Neural crest cell (in vitro differentiated cells): ENCODE measurements at regions not wholly inside any gene's neighbourhood (a gene's known extent, or its start where the extent isn't known, plus 50 kb on each side); places are given as distances from the start of the nearest gene placed in this dataset.

Experiments
- DNase-seq: peaks from one replicate; pipeline ENCODE4 v3.0.0; 2021; ENCODE audit warnings: low read depth, mixed read lengths, low spot score
- H3K27ac Mint-ChIP-seq: one replicate; pipeline ENCODE4 v1.8.0; 2021; ENCODE audit warnings: mild to moderate bottlenecking, mixed read lengths; ENCODE audit not compliant: unreplicated experiment
- H3K27me3 Mint-ChIP-seq: 2 replicates; pipeline ENCODE4 v1.8.0; 2021; ENCODE audit warnings: low read depth, mild to moderate bottlenecking, mixed read lengths
- H3K36me3 Mint-ChIP-seq: 2 replicates; pipeline ENCODE4 v1.8.0; 2021; ENCODE audit warnings: low read depth, mild to moderate bottlenecking, mixed read lengths
- H3K4me1 Mint-ChIP-seq: 2 replicates; pipeline ENCODE4 v1.8.0; 2021; ENCODE audit warnings: mixed read lengths
- H3K4me3 Mint-ChIP-seq: one replicate; pipeline ENCODE4 v1.8.0; 2021; ENCODE audit warnings: mild to moderate bottlenecking, mixed read lengths
- H3K9me3 Mint-ChIP-seq: 2 replicates; pipeline ENCODE4 v1.8.0; 2021; ENCODE audit warnings: mixed read lengths
- CTCF ChIP-seq: fragments of 200-600 bp; sonication (generic); conservative IDR thresholded peaks from 2 replicates; pipeline ENCODE4 v1.5.0; 2021; ENCODE audit warnings: antibody characterized with exemption, mild to moderate bottlenecking

- H3K36me3 Mint-ChIP-seq = no peaks in the 10 kb centered on the region
Measured at GRCh38 chr6:21529431-21529830, 64.1 kb upstream of the SOX4 start.

GRCh38 chr6:21531393-21531792 is 62.2 kb upstream of the SOX4 start:
- no peak overlapping the region for H3K4me3 Mint-ChIP-seq
- no peak for TF ChIP-seq CTCF
- H3K27me3 Mint-ChIP-seq = no peaks in the 10 kb centered on the region
- H3K27ac Mint-ChIP-seq = no peak overlapping the region
- peaks cover 4% of the 10 kb centered on the region for H3K4me1 Mint-ChIP-seq
- no peaks in the 10 kb centered on the region for H3K36me3 Mint-ChIP-seq
- peaks cover 2% of the 10 kb centered on the region for H3K9me3 Mint-ChIP-seq
- no peak for DNase-seq

More at GRCh38 chr6:21529431-21529830, 64.1 kb upstream of the SOX4 start:
- no peak for TF ChIP-seq CTCF
- Mint-ChIP-seq H3K9me3 (no peaks in the 10 kb centered on the region), H3K4me3 (no peak overlapping the region), H3K27ac (no peak overlapping the region), H3K27me3 (no peaks in the 10 kb centered on the region), H3K4me1 (peaks cover 4% of the 10 kb centered on the region)
- DNase-seq = no peak

GRCh38 chr6:21533678-21534077 is 59.9 kb upstream of the SOX4 start:
- no peak overlapping the region for H3K27ac Mint-ChIP-seq

GRCh38 chr6:21536280-21536766 is 57.2 kb upstream of the SOX4 start:
- no peak overlapping the region for H3K27ac Mint-ChIP-seq
- no peaks in the 10 kb centered on the region for H3K36me3 Mint-ChIP-seq
- peaks cover 3% of the 10 kb centered on the region for H3K9me3 Mint-ChIP-seq
- TF ChIP-seq CTCF = no peak
- no peak for DNase-seq
- peaks cover 23% of the 10 kb centered on the region for H3K4me1 Mint-ChIP-seq
- H3K4me3 Mint-ChIP-seq = no peak overlapping the region
- H3K27me3 Mint-ChIP-seq = no peaks in the 10 kb centered on the region

More at GRCh38 chr6:21533678-21534077, 59.9 kb upstream of the SOX4 start:
- no peaks in the 10 kb centered on the region for H3K27me3 Mint-ChIP-seq
- TF ChIP-seq CTCF = no peak
- H3K9me3 Mint-ChIP-seq = peaks cover 3% of the 10 kb centered on the region
- no peak for DNase-seq
- H3K36me3 Mint-ChIP-seq = no peaks in the 10 kb centered on the region
- H3K4me1 Mint-ChIP-seq = peaks cover 16% of the 10 kb centered on the region
- H3K4me3 Mint-ChIP-seq = no peak overlapping the region

GRCh38 chr6:21537637-21538036 is 55.9 kb upstream of the SOX4 start:
- Mint-ChIP-seq H3K27me3 (no peaks in the 10 kb centered on the region), H3K4me3 (no peak overlapping the region), H3K9me3 (peaks cover 4% of the 10 kb centered on the region), H3K4me1 (peaks cover 23% of the 10 kb centered on the region), H3K27ac (no peak overlapping the region), H3K36me3 (no peaks in the 10 kb centered on the region)
- no peak for DNase-seq
- no peak for TF ChIP-seq CTCF
